K562 (cell line): ENCODE measurements at regions not wholly inside any gene's neighbourhood (a gene's known extent, or its start where the extent isn't known, plus 50 kb on each side); places are given as distances from the start of the nearest gene placed in this dataset.

Experiments used
- CBX8 ChIP-seq: fragments of 200-600 bp; sonication (generic); IDR thresholded peaks from 2 replicates; pipeline ENCODE4 v1.6.1; 2012; ENCODE audit warnings: borderline replicate concordance, mixed run types, low read depth, mild to moderate bottlenecking, moderate library complexity, mixed read lengths, low read length, control low read depth, inconsistent platforms; ENCODE audit not compliant: poor library complexity, severe bottlenecking; ENCODE audit errors: extremely low read depth
- ERF ChIP-seq: fragments of 450-650 bp; formaldehyde crosslinking; IDR thresholded peaks from 2 replicates; pipeline ENCODE4 v1.4.0; 2020; ENCODE audit warnings: mild to moderate bottlenecking, mixed read lengths
- HDAC2 ChIP-seq: fragments of 450-650 bp; IDR thresholded peaks from 2 replicates; pipeline ENCODE4 v1.6.1; 2016; ENCODE audit warnings: mild to moderate bottlenecking
- IRF2 ChIP-seq: sonication (generic); formaldehyde crosslinking; IDR thresholded peaks from 2 replicates; pipeline ENCODE4 v1.8.1; 2022; ENCODE audit warnings: mild to moderate bottlenecking, missing genetic modification reagents
- SIRT6 ChIP-seq: IDR thresholded peaks from one replicate; pipeline ENCODE4 v1.6.1; 2012; ENCODE audit warnings: low read depth, mild to moderate bottlenecking, control low read depth, inconsistent platforms, low read length, moderate library complexity
- SP1 ChIP-seq: sonication (generic); formaldehyde crosslinking; IDR thresholded peaks from 2 replicates; pipeline ENCODE4 v1.8.1; 2022; ENCODE audit warnings: mild to moderate bottlenecking, missing genetic modification reagents
- SRF ChIP-seq, 2 experiments: fragments of 250-450, 450-650 bp in 1 of 2; sonication (Bioruptor Pico) in 1 of 2; sonication (generic) in 1 of 2; formaldehyde crosslinking; IDR thresholded peaks; 2 replicates each; pipeline versions ENCODE4 v1.5.0 to v1.5.1; 2020 to 2022; ENCODE audit warnings: mild to moderate bottlenecking in 1 of 2, missing genetic modification reagents in 1 of 2
- TAF1 ChIP-seq: IDR thresholded peaks from 2 replicates; pipeline ENCODE4 v1.6.1; 2011; ENCODE audit warnings: mild to moderate bottlenecking, low read length, moderate library complexity; ENCODE audit not compliant: insufficient read depth, control insufficient read depth, severe bottlenecking; ENCODE audit errors: extremely low read depth
- ZNF143 ChIP-seq: sonication (generic); formaldehyde crosslinking; IDR thresholded peaks from 2 replicates; pipeline ENCODE4 v1.9.0; 2022; ENCODE audit warnings: mild to moderate bottlenecking, missing genetic modification reagents
- ZNF431 ChIP-seq: sonication (generic); formaldehyde crosslinking; IDR thresholded peaks from 2 replicates; pipeline ENCODE4 v1.8.0; 2022; ENCODE audit warnings: mild to moderate bottlenecking, missing genetic modification reagents
- TF ChIP-seq, protein P1 (sequence below): fragments of 450-650 bp; formaldehyde crosslinking; IDR thresholded peaks from 2 replicates; pipeline ENCODE4 v1.4.0; 2022; ENCODE audit warnings: mild to moderate bottlenecking, moderate library complexity
- TF ChIP-seq, protein P2 (sequence below): sonication (generic); formaldehyde crosslinking; IDR thresholded peaks from 2 replicates; pipeline ENCODE4 v1.8.0; 2022; ENCODE audit warnings: mild to moderate bottlenecking, missing genetic modification reagents
- TF ChIP-seq, protein P3 (sequence below), 3 experiments: IDR thresholded peaks in 2 of 3; conservative IDR thresholded peaks in 1 of 3; 2 replicates each; pipeline ENCODE4 v1.5.1; 2011 to 2012; ENCODE audit warnings: low read length in 3 of 3, mild to moderate bottlenecking in 3 of 3, control low read depth in 2 of 3, improper control_type of control experiment in 1 of 3, inconsistent platforms in 1 of 3, low read depth in 1 of 3, mixed read lengths in 1 of 3, moderate library complexity in 1 of 3; ENCODE audit not compliant: insufficient read depth in 2 of 3
- TF ChIP-seq, protein P4 (sequence below): IDR thresholded peaks from 2 replicates; pipeline ENCODE4 v1.6.1; 2011; ENCODE audit warnings: borderline replicate concordance, low read depth, mild to moderate bottlenecking, moderate library complexity, low read length; ENCODE audit not compliant: insufficient read depth, poor library complexity, severe bottlenecking

DNA sequence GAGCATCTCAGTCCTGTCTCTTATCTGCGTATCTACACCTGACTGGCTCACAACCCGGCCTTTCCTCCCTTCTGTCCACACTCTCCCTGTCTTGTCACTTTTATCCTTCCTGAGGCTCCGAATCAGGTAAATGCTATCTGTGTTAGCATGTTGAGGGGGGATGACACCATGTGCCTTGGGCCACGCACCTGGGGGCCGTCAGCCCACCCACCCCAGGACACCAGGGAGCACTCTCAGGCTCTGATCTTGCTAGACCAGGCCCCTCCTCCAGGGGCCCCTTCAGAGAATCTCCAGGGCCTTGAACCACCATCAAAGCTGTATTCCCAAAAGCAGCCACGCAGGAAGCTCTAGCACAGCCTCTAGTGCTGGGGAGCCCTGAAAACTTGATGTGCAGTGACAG is 278.7 kb upstream of the SHH start:
- no peak for TF ChIP-seq IRF2
- TF ChIP-seq, protein P1, sequence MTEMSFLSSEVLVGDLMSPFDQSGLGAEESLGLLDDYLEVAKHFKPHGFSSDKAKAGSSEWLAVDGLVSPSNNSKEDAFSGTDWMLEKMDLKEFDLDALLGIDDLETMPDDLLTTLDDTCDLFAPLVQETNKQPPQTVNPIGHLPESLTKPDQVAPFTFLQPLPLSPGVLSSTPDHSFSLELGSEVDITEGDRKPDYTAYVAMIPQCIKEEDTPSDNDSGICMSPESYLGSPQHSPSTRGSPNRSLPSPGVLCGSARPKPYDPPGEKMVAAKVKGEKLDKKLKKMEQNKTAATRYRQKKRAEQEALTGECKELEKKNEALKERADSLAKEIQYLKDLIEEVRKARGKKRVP (CRISPR knock-in tag): no peak
- TF ChIP-seq SP1 (CRISPR knock-in tag): no peak
- TF ChIP-seq, protein P2, sequence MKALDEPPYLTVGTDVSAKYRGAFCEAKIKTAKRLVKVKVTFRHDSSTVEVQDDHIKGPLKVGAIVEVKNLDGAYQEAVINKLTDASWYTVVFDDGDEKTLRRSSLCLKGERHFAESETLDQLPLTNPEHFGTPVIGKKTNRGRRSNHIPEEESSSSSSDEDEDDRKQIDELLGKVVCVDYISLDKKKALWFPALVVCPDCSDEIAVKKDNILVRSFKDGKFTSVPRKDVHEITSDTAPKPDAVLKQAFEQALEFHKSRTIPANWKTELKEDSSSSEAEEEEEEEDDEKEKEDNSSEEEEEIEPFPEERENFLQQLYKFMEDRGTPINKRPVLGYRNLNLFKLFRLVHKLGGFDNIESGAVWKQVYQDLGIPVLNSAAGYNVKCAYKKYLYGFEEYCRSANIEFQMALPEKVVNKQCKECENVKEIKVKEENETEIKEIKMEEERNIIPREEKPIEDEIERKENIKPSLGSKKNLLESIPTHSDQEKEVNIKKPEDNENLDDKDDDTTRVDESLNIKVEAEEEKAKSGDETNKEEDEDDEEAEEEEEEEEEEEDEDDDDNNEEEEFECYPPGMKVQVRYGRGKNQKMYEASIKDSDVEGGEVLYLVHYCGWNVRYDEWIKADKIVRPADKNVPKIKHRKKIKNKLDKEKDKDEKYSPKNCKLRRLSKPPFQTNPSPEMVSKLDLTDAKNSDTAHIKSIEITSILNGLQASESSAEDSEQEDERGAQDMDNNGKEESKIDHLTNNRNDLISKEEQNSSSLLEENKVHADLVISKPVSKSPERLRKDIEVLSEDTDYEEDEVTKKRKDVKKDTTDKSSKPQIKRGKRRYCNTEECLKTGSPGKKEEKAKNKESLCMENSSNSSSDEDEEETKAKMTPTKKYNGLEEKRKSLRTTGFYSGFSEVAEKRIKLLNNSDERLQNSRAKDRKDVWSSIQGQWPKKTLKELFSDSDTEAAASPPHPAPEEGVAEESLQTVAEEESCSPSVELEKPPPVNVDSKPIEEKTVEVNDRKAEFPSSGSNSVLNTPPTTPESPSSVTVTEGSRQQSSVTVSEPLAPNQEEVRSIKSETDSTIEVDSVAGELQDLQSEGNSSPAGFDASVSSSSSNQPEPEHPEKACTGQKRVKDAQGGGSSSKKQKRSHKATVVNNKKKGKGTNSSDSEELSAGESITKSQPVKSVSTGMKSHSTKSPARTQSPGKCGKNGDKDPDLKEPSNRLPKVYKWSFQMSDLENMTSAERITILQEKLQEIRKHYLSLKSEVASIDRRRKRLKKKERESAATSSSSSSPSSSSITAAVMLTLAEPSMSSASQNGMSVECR (CRISPR knock-in tag): no peak
- no peak for TF ChIP-seq SIRT6
- TF ChIP-seq, protein P3, sequence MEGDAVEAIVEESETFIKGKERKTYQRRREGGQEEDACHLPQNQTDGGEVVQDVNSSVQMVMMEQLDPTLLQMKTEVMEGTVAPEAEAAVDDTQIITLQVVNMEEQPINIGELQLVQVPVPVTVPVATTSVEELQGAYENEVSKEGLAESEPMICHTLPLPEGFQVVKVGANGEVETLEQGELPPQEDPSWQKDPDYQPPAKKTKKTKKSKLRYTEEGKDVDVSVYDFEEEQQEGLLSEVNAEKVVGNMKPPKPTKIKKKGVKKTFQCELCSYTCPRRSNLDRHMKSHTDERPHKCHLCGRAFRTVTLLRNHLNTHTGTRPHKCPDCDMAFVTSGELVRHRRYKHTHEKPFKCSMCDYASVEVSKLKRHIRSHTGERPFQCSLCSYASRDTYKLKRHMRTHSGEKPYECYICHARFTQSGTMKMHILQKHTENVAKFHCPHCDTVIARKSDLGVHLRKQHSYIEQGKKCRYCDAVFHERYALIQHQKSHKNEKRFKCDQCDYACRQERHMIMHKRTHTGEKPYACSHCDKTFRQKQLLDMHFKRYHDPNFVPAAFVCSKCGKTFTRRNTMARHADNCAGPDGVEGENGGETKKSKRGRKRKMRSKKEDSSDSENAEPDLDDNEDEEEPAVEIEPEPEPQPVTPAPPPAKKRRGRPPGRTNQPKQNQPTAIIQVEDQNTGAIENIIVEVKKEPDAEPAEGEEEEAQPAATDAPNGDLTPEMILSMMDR (IDR thresholded peaks at IDR 0.05 in 2 of 3, conservative IDR thresholded peaks at IDR 0.05 in 1 of 3; ENCODE audit: insufficient read depth in 2 of 3, low read depth in 1 of 3, low read length in 3 of 3): no peak
- TF ChIP-seq HDAC2: no peak
- TF ChIP-seq ZNF143 (CRISPR knock-in tag): no peak
- no peak for TF ChIP-seq CBX8
- TF ChIP-seq, protein P4, sequence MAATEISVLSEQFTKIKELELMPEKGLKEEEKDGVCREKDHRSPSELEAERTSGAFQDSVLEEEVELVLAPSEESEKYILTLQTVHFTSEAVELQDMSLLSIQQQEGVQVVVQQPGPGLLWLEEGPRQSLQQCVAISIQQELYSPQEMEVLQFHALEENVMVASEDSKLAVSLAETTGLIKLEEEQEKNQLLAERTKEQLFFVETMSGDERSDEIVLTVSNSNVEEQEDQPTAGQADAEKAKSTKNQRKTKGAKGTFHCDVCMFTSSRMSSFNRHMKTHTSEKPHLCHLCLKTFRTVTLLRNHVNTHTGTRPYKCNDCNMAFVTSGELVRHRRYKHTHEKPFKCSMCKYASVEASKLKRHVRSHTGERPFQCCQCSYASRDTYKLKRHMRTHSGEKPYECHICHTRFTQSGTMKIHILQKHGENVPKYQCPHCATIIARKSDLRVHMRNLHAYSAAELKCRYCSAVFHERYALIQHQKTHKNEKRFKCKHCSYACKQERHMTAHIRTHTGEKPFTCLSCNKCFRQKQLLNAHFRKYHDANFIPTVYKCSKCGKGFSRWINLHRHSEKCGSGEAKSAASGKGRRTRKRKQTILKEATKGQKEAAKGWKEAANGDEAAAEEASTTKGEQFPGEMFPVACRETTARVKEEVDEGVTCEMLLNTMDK: no peak
- no peak for TF ChIP-seq ERF
- TF ChIP-seq ZNF431 (CRISPR knock-in tag): no peak
- TF ChIP-seq TAF1: no peak
- no peak for TF ChIP-seq SRF (CRISPR knock-in tag; IDR thresholded peaks at IDR 0.05)
